ENCODE measurements at regions not wholly inside any gene's neighbourhood (a gene's known extent, or its start where the extent isn't known, plus 50 kb on each side); places are given as distances from the start of the nearest gene placed in this dataset.

DNA sequence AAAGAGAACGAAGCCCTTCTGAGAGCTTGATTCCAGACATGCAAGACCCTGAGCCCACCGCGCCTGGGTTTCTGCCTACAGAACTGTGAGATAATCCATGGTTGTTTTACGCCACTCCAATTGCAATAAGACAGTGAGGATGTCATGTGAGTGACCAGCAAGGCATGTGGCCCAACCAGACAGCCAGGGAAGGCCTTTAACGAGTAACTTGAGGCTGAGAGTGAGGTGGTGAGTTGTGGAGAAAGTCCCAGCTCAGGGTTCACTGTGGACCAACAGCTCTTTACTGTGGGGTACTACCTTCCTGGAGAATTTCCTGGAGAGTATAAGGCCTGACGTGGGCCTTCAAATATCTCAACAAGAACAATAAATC is 153.9 kb downstream of the ETS2 start:
- peak overlapping the region; percentile 90 for H2BK15ac ChIP-seq (ENCODE audit: low read depth, low read length)
- peak overlapping the region; percentile 67 to 76 for H4K8ac ChIP-seq (ENCODE audit: low read depth in 2 of 2, low read length in 2 of 2)
- H3K79me1 ChIP-seq (ENCODE audit: low read depth in 1 of 2, low read length in 2 of 2): no peaks in the 10 kb centered on the region
- ChIA-PET POLR2A (ENCODE audit: unreplicated experiment) (interaction anchor here (1.0 kb wide), 1 partner anchor 150 kb away, joined by 7 read pairs; no protein-coding TSS in a partner anchor), CTCF (interaction anchor here (1.4 kb wide), 1 partner anchor 45 kb away, joined by 3 read pairs; no protein-coding TSS in a partner anchor)
- no peaks in the 10 kb centered on the region; the same call in 1 of the 2 replicates for H3K9me3 ChIP-seq (ENCODE audit: control insufficient read depth, insufficient read depth, low read length)
- no peak overlapping the region for H3K4me2 ChIP-seq (ENCODE audit: low read depth, low read length)
- H3K56ac ChIP-seq (ENCODE audit: extremely low read depth, insufficient read depth, low read length): peak overlapping the region; percentile 41
- peak overlapping the region; percentile 22; the same call in 1 of the 2 replicates for H3K9ac ChIP-seq (ENCODE audit: low read depth, low read length)
- no peaks in the 10 kb centered on the region for H3K36me3 ChIP-seq (ENCODE audit: control insufficient read depth, insufficient read depth, low read length)
- H3K23ac ChIP-seq (ENCODE audit: low read depth, low read length): peak overlapping the region; percentile 65
- peaks cover 34% of the 10 kb centered on the region for H3K4me1 ChIP-seq (ENCODE audit: control insufficient read depth, insufficient read depth, low read length)
- peak overlapping the region; percentile 87 for H3K27ac ChIP-seq (ENCODE audit: insufficient read depth, low read length)
- peak overlapping the region; percentile 89 for H3K18ac ChIP-seq (ENCODE audit: low read depth, low read length)
- no peaks in the 10 kb centered on the region for H3K27me3 ChIP-seq (ENCODE audit: control insufficient read depth, insufficient read depth, low read length)
- 74% methylated on average over 3 of the region's 6 CpGs; no CpG with 5 or more reads in 1 of the 2 experiments for WGBS, 2 experiments (ENCODE audit: extremely low coverage in 2 of 2, insufficient read length in 1 of 2)
- H2BK20ac ChIP-seq (ENCODE audit: low read depth, low read length): peak overlapping the region; percentile 78
- H4K5ac ChIP-seq (ENCODE audit: low read depth, low read length): peak overlapping the region; percentile 94
- ATAC-seq (ENCODE audit: low read depth) (no peak), DNase-seq (no peak)
- BruUV-seq (replicated peaks): no TSS peak
- no peak overlapping the region for H2AFZ ChIP-seq (replicated peaks; ENCODE audit: low read length, poor library complexity)
- intact Hi-C loops (cut with micrococcal nuclease) (no loop called here), dilution Hi-C loops (cut with HindIII; ENCODE audit: low sequenced_read_pairs, unreplicated experiment) (no loop called here), in situ Hi-C loops (cut with MboI; ENCODE audit: low sequenced_read_pairs) (no loop called here)
- peak overlapping the region; percentile 89 for H4K91ac ChIP-seq (ENCODE audit: insufficient read depth, low read depth, low read length)
- peak overlapping the region; percentile 81 for H2BK120ac ChIP-seq (ENCODE audit: low read depth, low read length)
- H2AK9ac ChIP-seq (replicated peaks; ENCODE audit: low read depth, low read length, poor library complexity): peak overlapping the region; percentile 38
- H2BK5ac ChIP-seq (ENCODE audit: low read depth, low read length, poor library complexity, severe bottlenecking): peak overlapping the region; percentile 55
- peaks cover 31% of the 10 kb centered on the region for H3K9me1 ChIP-seq (ENCODE audit: insufficient read depth, low read length)
- H3K4me3 ChIP-seq (ENCODE audit: insufficient read depth, low read depth, low read length): no peak overlapping the region
- H3K4ac ChIP-seq (ENCODE audit: low read depth, low read length): peak overlapping the region; percentile 78
- TF ChIP-seq MAFK (IDR thresholded peaks at IDR 0.05; ENCODE audit: low read depth, low read length) (no peak), FOS (IDR thresholded peaks at IDR 0.05; ENCODE audit: low read depth, low read length) (no peak), MAZ (IDR thresholded peaks at IDR 0.05; ENCODE audit: borderline replicate concordance, low read depth, low read length) (no peak), MXI1 (IDR thresholded peaks at IDR 0.05; ENCODE audit: borderline replicate concordance, low read depth, low read length) (no peak), CHD1 (IDR thresholded peaks at IDR 0.05; ENCODE audit: low read depth, low read length) (no peak), RAD21 (IDR thresholded peaks at IDR 0.05; ENCODE audit: low read length) (no peak), BHLHE40 (IDR thresholded peaks at IDR 0.05; ENCODE audit: low read depth, low read length) (no peak), SMC3 (IDR thresholded peaks at IDR 0.05; ENCODE audit: low read depth, low read length) (no peak), RFX5 (IDR thresholded peaks at IDR 0.05; ENCODE audit: low read depth, low read length) (no peak), NFE2L2 (IDR thresholded peaks at IDR 0.05; ENCODE audit: low read depth, low read length) (no peak), POLR2A (IDR thresholded peaks at IDR 0.05; ENCODE audit: low read depth, low read length) (no peak), RCOR1 (IDR thresholded peaks at IDR 0.05; ENCODE audit: insufficient replicate concordance, low read length) (no peak), CEBPB (IDR thresholded peaks at IDR 0.05; ENCODE audit: low read depth, low read length) (no peak)
- TF ChIP-seq, protein P1, sequence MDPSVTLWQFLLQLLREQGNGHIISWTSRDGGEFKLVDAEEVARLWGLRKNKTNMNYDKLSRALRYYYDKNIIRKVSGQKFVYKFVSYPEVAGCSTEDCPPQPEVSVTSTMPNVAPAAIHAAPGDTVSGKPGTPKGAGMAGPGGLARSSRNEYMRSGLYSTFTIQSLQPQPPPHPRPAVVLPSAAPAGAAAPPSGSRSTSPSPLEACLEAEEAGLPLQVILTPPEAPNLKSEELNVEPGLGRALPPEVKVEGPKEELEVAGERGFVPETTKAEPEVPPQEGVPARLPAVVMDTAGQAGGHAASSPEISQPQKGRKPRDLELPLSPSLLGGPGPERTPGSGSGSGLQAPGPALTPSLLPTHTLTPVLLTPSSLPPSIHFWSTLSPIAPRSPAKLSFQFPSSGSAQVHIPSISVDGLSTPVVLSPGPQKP (IDR thresholded peaks at IDR 0.05; ENCODE audit: borderline replicate concordance, low read depth, low read length): no peak
- TF ChIP-seq, protein P2, sequence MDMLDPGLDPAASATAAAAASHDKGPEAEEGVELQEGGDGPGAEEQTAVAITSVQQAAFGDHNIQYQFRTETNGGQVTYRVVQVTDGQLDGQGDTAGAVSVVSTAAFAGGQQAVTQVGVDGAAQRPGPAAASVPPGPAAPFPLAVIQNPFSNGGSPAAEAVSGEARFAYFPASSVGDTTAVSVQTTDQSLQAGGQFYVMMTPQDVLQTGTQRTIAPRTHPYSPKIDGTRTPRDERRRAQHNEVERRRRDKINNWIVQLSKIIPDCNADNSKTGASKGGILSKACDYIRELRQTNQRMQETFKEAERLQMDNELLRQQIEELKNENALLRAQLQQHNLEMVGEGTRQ (IDR thresholded peaks at IDR 0.05; ENCODE audit: low read depth, low read length): no peak
- TF ChIP-seq, protein P3, sequence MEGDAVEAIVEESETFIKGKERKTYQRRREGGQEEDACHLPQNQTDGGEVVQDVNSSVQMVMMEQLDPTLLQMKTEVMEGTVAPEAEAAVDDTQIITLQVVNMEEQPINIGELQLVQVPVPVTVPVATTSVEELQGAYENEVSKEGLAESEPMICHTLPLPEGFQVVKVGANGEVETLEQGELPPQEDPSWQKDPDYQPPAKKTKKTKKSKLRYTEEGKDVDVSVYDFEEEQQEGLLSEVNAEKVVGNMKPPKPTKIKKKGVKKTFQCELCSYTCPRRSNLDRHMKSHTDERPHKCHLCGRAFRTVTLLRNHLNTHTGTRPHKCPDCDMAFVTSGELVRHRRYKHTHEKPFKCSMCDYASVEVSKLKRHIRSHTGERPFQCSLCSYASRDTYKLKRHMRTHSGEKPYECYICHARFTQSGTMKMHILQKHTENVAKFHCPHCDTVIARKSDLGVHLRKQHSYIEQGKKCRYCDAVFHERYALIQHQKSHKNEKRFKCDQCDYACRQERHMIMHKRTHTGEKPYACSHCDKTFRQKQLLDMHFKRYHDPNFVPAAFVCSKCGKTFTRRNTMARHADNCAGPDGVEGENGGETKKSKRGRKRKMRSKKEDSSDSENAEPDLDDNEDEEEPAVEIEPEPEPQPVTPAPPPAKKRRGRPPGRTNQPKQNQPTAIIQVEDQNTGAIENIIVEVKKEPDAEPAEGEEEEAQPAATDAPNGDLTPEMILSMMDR (conservative IDR thresholded peaks at IDR 0.05; ENCODE audit: low read depth, low read length): no peak
- peak overlapping the region; percentile 40 for H2AK5ac ChIP-seq (ENCODE audit: low read depth, low read length)
- H3K14ac ChIP-seq (replicated peaks; ENCODE audit: low read depth, low read length): peak overlapping the region; percentile 28
- no peaks in the 10 kb centered on the region for H4K20me1 ChIP-seq (ENCODE audit: insufficient read depth, low read length)
